Kidney (tissue), 13 donors: ENCODE measurements at regions not wholly inside any gene's neighbourhood (a gene's known extent, or its start where the extent isn't known, plus 50 kb on each side); places are given as distances from the start of the nearest gene placed in this dataset.

Experiments
- DNase-seq, 5 donors: peaks; one replicate each; pipeline ENCODE4 v3.0.0-alpha.2; 2013 to 2020
- FAIRE-seq: peaks from 2 replicates; lab custom pipeline; 2012; peaks lifted over from hg19 to GRCh38; lab: Jason Lieb, UNC
- H3K27ac ChIP-seq, 2 donors: one replicate each; pipeline ENCODE4 v1.7.0; 2013; ENCODE audit warnings: low read depth in 2 of 2, low read length in 2 of 2, inconsistent platforms in 1 of 2
- H3K27me3 ChIP-seq: one replicate; pipeline ENCODE4 v1.7.1; 2013; ENCODE audit warnings: low read length, inconsistent platforms; ENCODE audit not compliant: control insufficient read depth, insufficient read depth
- H3K36me3 ChIP-seq, 3 donors: one replicate each; pipeline versions ENCODE4 v1.7.0 to v1.7.1; 2013; ENCODE audit warnings: low read length in 3 of 3, control low read depth in 1 of 3, inconsistent platforms in 1 of 3; ENCODE audit not compliant: insufficient read depth in 3 of 3, control insufficient read depth in 2 of 3
- H3K4me1 ChIP-seq, 3 donors: one replicate each; pipeline versions ENCODE4 v1.7.0 to v1.7.1; 2013; ENCODE audit warnings: low read length in 3 of 3, inconsistent platforms in 1 of 3, low read depth in 1 of 3; ENCODE audit not compliant: control insufficient read depth in 2 of 3, insufficient read depth in 2 of 3
- H3K4me3 ChIP-seq, 3 donors: one replicate each; pipeline versions ENCODE4 v1.7.0 to v1.8.1; 2013; ENCODE audit warnings: low read length in 3 of 3, control low read depth in 1 of 3, inconsistent platforms in 1 of 3
- H3K9ac ChIP-seq, 3 donors: one replicate each; pipeline versions ENCODE4 v1.7.0 to v1.7.1; 2013; ENCODE audit warnings: low read length in 3 of 3, control low read depth in 1 of 3, inconsistent platforms in 1 of 3
- H3K9me3 ChIP-seq, 3 donors: one replicate each; pipeline versions ENCODE4 v1.7.0 to v1.7.1; 2013; ENCODE audit warnings: low read length in 3 of 3, control low read depth in 1 of 3, inconsistent platforms in 1 of 3; ENCODE audit not compliant: control insufficient read depth in 2 of 3, insufficient read depth in 1 of 3
- intact Hi-C: fragments of 100-400 bp; cut with DNase I; formaldehyde crosslinking; loops from one replicate; pipeline ENCODE4 v1.11.1; 2022
- TF ChIP-seq, protein P1 (sequence below): IDR thresholded peaks from 3 replicates; pipeline ENCODE4 v1.5.1; 2012; ENCODE audit warnings: mild to moderate bottlenecking, moderate library complexity, borderline replicate concordance; ENCODE audit not compliant: insufficient read depth; ENCODE audit errors: extremely low read depth
- donor health status: control.
- donor health status: control.
- donor health status: control.
- donor health status: control.
- donor health status: control.
- donor health status: DM: yes; HTN: yes; CAD: no.
- donor health status: Normal renal cell carcinoma (clear cell type).

- Histone ChIP-seq H3K9me3 (no peaks in the 10 kb centered on the region), H3K4me1 (no peaks in the 10 kb centered on the region), H3K27ac (no peak overlapping the region), H3K27me3 (no peaks in the 10 kb centered on the region), H3K36me3 (no peaks in the 10 kb centered on the region), H3K9ac (no peak overlapping the region), H3K4me3 (no peak overlapping the region)
- no peak for DNase-seq
- intact Hi-C loops: no loop called here
- TF ChIP-seq, protein P1, sequence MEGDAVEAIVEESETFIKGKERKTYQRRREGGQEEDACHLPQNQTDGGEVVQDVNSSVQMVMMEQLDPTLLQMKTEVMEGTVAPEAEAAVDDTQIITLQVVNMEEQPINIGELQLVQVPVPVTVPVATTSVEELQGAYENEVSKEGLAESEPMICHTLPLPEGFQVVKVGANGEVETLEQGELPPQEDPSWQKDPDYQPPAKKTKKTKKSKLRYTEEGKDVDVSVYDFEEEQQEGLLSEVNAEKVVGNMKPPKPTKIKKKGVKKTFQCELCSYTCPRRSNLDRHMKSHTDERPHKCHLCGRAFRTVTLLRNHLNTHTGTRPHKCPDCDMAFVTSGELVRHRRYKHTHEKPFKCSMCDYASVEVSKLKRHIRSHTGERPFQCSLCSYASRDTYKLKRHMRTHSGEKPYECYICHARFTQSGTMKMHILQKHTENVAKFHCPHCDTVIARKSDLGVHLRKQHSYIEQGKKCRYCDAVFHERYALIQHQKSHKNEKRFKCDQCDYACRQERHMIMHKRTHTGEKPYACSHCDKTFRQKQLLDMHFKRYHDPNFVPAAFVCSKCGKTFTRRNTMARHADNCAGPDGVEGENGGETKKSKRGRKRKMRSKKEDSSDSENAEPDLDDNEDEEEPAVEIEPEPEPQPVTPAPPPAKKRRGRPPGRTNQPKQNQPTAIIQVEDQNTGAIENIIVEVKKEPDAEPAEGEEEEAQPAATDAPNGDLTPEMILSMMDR: no peak
- no peak for FAIRE-seq
These were observed 300.6 kb downstream of the TDRD15 start for GRCh38 chr2:21424375-21424774.

GRCh38 chr2:21427606-21428005 lies 303.8 kb downstream of the TDRD15 start:
- no peak overlapping the region for H3K9ac ChIP-seq
- TF ChIP-seq, protein P1: no peak
- FAIRE-seq (no peak), DNase-seq (no peak)
- H3K4me3 ChIP-seq: no peak overlapping the region
- no peaks in the 10 kb centered on the region for H3K4me1 ChIP-seq
- no peaks in the 10 kb centered on the region for H3K27me3 ChIP-seq
- no peak overlapping the region for H3K27ac ChIP-seq
- H3K9me3 ChIP-seq: no peaks in the 10 kb centered on the region
- intact Hi-C loops: no loop called here
- no peaks in the 10 kb centered on the region for H3K36me3 ChIP-seq

- Histone ChIP-seq H3K4me3 (no peak overlapping the region), H3K27ac (no peak overlapping the region)
- FAIRE-seq: no peak
These were observed 305.0 kb downstream of the TDRD15 start for GRCh38 chr2:21428754-21429153.

More at GRCh38 chr2:21428754-21429153, 305.0 kb downstream of the TDRD15 start:
- TF ChIP-seq, protein P1: no peak
- Histone ChIP-seq H3K27me3 (no peaks in the 10 kb centered on the region), H3K9me3 (no peaks in the 10 kb centered on the region), H3K4me1 (no peaks in the 10 kb centered on the region), H3K36me3 (no peaks in the 10 kb centered on the region), H3K9ac (no peak overlapping the region)
- DNase-seq: no peak
- intact Hi-C loops: no loop called here
